B cell (primary cell): ENCODE measurements at regions not wholly inside any gene's neighbourhood (a gene's known extent, or its start where the extent isn't known, plus 50 kb on each side); places are given as distances from the start of the nearest gene placed in this dataset.

Source experiments
- ATAC-seq: fragments of 200-7000 bp; cut with Tn5 transposase; one replicate; pipeline ENCODE4 v1.10.0; 2021; ENCODE audit warnings: low read depth, mild to moderate bottlenecking, moderate number of reproducible peaks, moderate library complexity
- CTCF ChIA-PET: fragments of 350-600 bp; sonication (Branson Sonifier 250); formaldehyde crosslinking; loops from one replicate; lab custom pipeline; 2021; ENCODE audit warnings: antibody characterized with exemption, inconsistent platforms; lab: Charles Lee
- POLR2A ChIA-PET: fragments of 350-600 bp; sonication (Branson Sonifier 250); formaldehyde crosslinking; loops from one replicate; lab custom pipeline; 2021; ENCODE audit warnings: antibody characterized with exemption; lab: Charles Lee
- DNase-seq: peaks from one replicate; pipeline ENCODE4 v3.0.0; 2013
- H2AFZ ChIP-seq: 2 replicates; pipeline ENCODE4 v1.6.1; 2012; ENCODE audit warnings: mild to moderate bottlenecking, low read depth, low read length; ENCODE audit not compliant: insufficient read depth, poor library complexity, severe bottlenecking
- H3K27ac ChIP-seq, 2 donors: 1 replicate in 1 of 2; 2 replicates in 1 of 2; pipeline ENCODE4 v1.5.1; 2012 to 2013; ENCODE audit warnings: low read length in 2 of 2, mild to moderate bottlenecking in 2 of 2, moderate library complexity in 1 of 2
- H3K27me3 ChIP-seq, 4 experiments: fragments of 200-600 bp in 1 of 4; sonication (generic) in 1 of 4; replicated peaks in 1 of 4; 1 replicate in 2 of 4; 2 replicates in 2 of 4; pipeline versions ENCODE4 v1.6.1 to v1.7.0; 2013 to 2016; ENCODE audit warnings: low read length in 3 of 4, mild to moderate bottlenecking in 2 of 4, mixed read lengths in 1 of 4, moderate library complexity in 1 of 4; ENCODE audit not compliant: insufficient read depth in 4 of 4, control insufficient read depth in 3 of 4; ENCODE audit errors: control extremely low read depth in 1 of 4
- H3K36me3 ChIP-seq, 2 experiments: replicated peaks in 1 of 2; 1 replicate in 1 of 2; 2 replicates in 1 of 2; pipeline versions ENCODE4 v1.6.1 to v1.7.1; 2013; ENCODE audit warnings: low read length in 1 of 2; ENCODE audit not compliant: insufficient read depth in 2 of 2, control insufficient read depth in 1 of 2; ENCODE audit errors: control extremely low read depth in 1 of 2, extremely low read depth in 1 of 2
- H3K4me1 ChIP-seq, 2 donors: fragments of 200-600 bp in 1 of 2; sonication (generic) in 1 of 2; 1 replicate in 1 of 2; 2 replicates in 1 of 2; pipeline versions ENCODE4 v1.5.1 to v1.6.1; 2013 to 2017; ENCODE audit warnings: low read length in 2 of 2; ENCODE audit not compliant: control insufficient read depth in 2 of 2, insufficient read depth in 2 of 2
- H3K4me2 ChIP-seq: replicated peaks from 2 replicates; pipeline ENCODE3; 2012; ENCODE audit warnings: mild to moderate bottlenecking, low read depth, low read length; ENCODE audit not compliant: poor library complexity, severe bottlenecking
- H3K4me3 ChIP-seq, 5 experiments: fragments of 200-600 bp in 1 of 5; sonication (generic) in 1 of 5; 1 replicate in 3 of 5; 2 replicates in 2 of 5; pipeline versions ENCODE4 v1.5.1 to v1.7.0; 2011 to 2016; ENCODE audit warnings: low read length in 4 of 5, mild to moderate bottlenecking in 4 of 5, low read depth in 2 of 5, control low read depth in 1 of 5, moderate library complexity in 1 of 5; ENCODE audit not compliant: insufficient read depth in 1 of 5; ENCODE audit errors: control extremely low read depth in 1 of 5, extremely low read depth in 1 of 5
- H3K79me2 ChIP-seq: fragments of 200-600 bp; sonication (generic); one replicate; pipeline ENCODE4 v1.6.0; 2016; ENCODE audit warnings: low read length; ENCODE audit not compliant: control insufficient read depth, insufficient read depth
- H3K9ac ChIP-seq: fragments of 200-600 bp; sonication (generic); 2 replicates; pipeline ENCODE4 v1.6.1; 2017; ENCODE audit warnings: mild to moderate bottlenecking, low read length, moderate library complexity
- H3K9me3 ChIP-seq, 3 donors: one replicate each; pipeline versions ENCODE4 v1.6.1 to v1.7.1; 2013; ENCODE audit warnings: low read length in 2 of 3; ENCODE audit not compliant: control insufficient read depth in 2 of 3, insufficient read depth in 1 of 3; ENCODE audit errors: control extremely low read depth in 1 of 3
- H4K20me1 ChIP-seq: 2 replicates; pipeline ENCODE4 v1.6.0; 2012; ENCODE audit warnings: mild to moderate bottlenecking, low read length; ENCODE audit not compliant: insufficient read depth, control insufficient read depth, poor library complexity, severe bottlenecking
- H3K27ac Mint-ChIP-seq: one replicate; pipeline ENCODE4 v1.8.0; 2021; ENCODE audit warnings: mixed read lengths
- H3K27me3 Mint-ChIP-seq: one replicate; pipeline ENCODE4 v1.8.0; 2021; ENCODE audit warnings: mixed read lengths
- H3K4me1 Mint-ChIP-seq: one replicate; pipeline ENCODE4 v1.8.0; 2021; ENCODE audit warnings: mixed read lengths
- H3K4me3 Mint-ChIP-seq: one replicate; pipeline ENCODE4 v1.8.0; 2021; ENCODE audit warnings: mixed read lengths
- H3K9me3 Mint-ChIP-seq: one replicate; pipeline ENCODE4 v1.8.0; 2022; ENCODE audit warnings: mixed read lengths; ENCODE audit not compliant: insufficient read depth
- CTCF ChIP-seq: fragments of 200-600 bp; IDR thresholded peaks from one replicate; pipeline ENCODE4 v1.8.0; 2022; ENCODE audit warnings: antibody characterized with exemption, mild to moderate bottlenecking
- EZH2 ChIP-seq: IDR thresholded peaks from 2 replicates; pipeline ENCODE4 v1.6.1; 2012; ENCODE audit warnings: borderline replicate concordance, low read depth, mild to moderate bottlenecking, moderate library complexity, low read length; ENCODE audit not compliant: insufficient read depth, poor library complexity, severe bottlenecking
- WGBS: methylation state at CpG from one replicate; pipeline ENCODE4 v1.1.5; 2013; ENCODE audit warnings: missing lambda C conversion rate; ENCODE audit not compliant: insufficient coverage; 5-methylcytosine and 5-hydroxymethylcytosine counted together
- intact Hi-C: fragments of 100-400 bp; cut with micrococcal nuclease; formaldehyde crosslinking; loops from one replicate; pipeline ENCODE4 v1.10.0; 2022

- H2AFZ ChIP-seq, result no peak overlapping the region
- CTCF ChIA-PET, result no interaction called here
- WGBS, result no CpG with 5 or more reads among the region's 3 CpGs
- H3K4me3 ChIP-seq, result no peak overlapping the region
- peaks cover 3% of the 10 kb centered on the region for H3K27me3 Mint-ChIP-seq
- no peak overlapping the region for H3K27ac ChIP-seq
- H3K4me2 ChIP-seq, result no peak overlapping the region
- H3K36me3 ChIP-seq, result no peaks in the 10 kb centered on the region
- no peak overlapping the region for H3K27ac Mint-ChIP-seq
- no peaks in the 10 kb centered on the region for H3K4me1 ChIP-seq
- H3K4me3 Mint-ChIP-seq, result no peak overlapping the region
- H3K9me3 Mint-ChIP-seq, result peaks cover 2% of the 10 kb centered on the region
- DNase-seq, result no peak
- H4K20me1 ChIP-seq, result no peaks in the 10 kb centered on the region
- no peaks in the 10 kb centered on the region for H3K27me3 ChIP-seq
- no peaks in the 10 kb centered on the region for H3K79me2 ChIP-seq
- no peak for TF ChIP-seq CTCF
- no peak for TF ChIP-seq EZH2
- POLR2A ChIA-PET, result no interaction called here
- H3K4me1 Mint-ChIP-seq, result no peaks in the 10 kb centered on the region
- intact Hi-C loops, result no loop called here
- H3K9ac ChIP-seq, result no peak overlapping the region
- no peak for ATAC-seq
- peaks cover 0 to 16% (median 0%) of the 10 kb centered on the region in 3 donors for H3K9me3 ChIP-seq
These were observed 662.5 kb downstream of the PLPP3 start for GRCh38 chr1:55916907-55917306.

GRCh38 chr1:55916481-55916880 lies 662.9 kb downstream of the PLPP3 start:
- ATAC-seq (no peak), DNase-seq (no peak)
- no CpG with 5 or more reads among the region's 2 CpGs for WGBS
- Mint-ChIP-seq H3K27ac (no peak overlapping the region), H3K27me3 (peaks cover 3% of the 10 kb centered on the region), H3K9me3 (peaks cover 2% of the 10 kb centered on the region), H3K4me1 (no peaks in the 10 kb centered on the region), H3K4me3 (no peak overlapping the region)
- Histone ChIP-seq H3K4me1 (no peaks in the 10 kb centered on the region), H4K20me1 (no peaks in the 10 kb centered on the region), H3K4me3 (no peak overlapping the region), H2AFZ (no peak overlapping the region), H3K9me3 (peaks cover 0 to 16% (median 0%) of the 10 kb centered on the region in 3 donors), H3K36me3 (no peaks in the 10 kb centered on the region), H3K79me2 (no peaks in the 10 kb centered on the region), H3K27me3 (no peaks in the 10 kb centered on the region), H3K4me2 (no peak overlapping the region), H3K27ac (no peak overlapping the region), H3K9ac (no peak overlapping the region)
- intact Hi-C loops, result no loop called here
- TF ChIP-seq EZH2 (no peak), CTCF (no peak)
- ChIA-PET CTCF (no interaction called here), POLR2A (no interaction called here)
